Breast epithelium (tissue), 4 donors: ENCODE measurements at regions not wholly inside any gene's neighbourhood (a gene's known extent, or its start where the extent isn't known, plus 50 kb on each side); places are given as distances from the start of the nearest gene placed in this dataset.

Source experiments
- DNase-seq, 2 donors: peaks; one replicate each; pipeline ENCODE4 v3.0.0-alpha.2; 2019; ENCODE audit warnings: low spot score in 2 of 2
- H3K27ac ChIP-seq, 2 donors: fragments of 200-600 bp; sonication (generic) in 1 of 2; one replicate each; pipeline ENCODE4 v1.5.1; 2016 to 2019; ENCODE audit warnings: mild to moderate bottlenecking in 1 of 2
- H3K27me3 ChIP-seq, 2 donors: fragments of 200-600 bp; sonication (generic) in 1 of 2; one replicate each; pipeline versions ENCODE4 v1.5.1 to v1.6.0; 2017 to 2019; ENCODE audit warnings: control low read depth in 1 of 2, mild to moderate bottlenecking in 1 of 2
- H3K36me3 ChIP-seq: fragments of 200-600 bp; one replicate; pipeline ENCODE4 v1.5.1; 2019
- H3K4me1 ChIP-seq, 2 donors: fragments of 200-600 bp; sonication (generic); one replicate each; pipeline ENCODE4 v1.5.1; 2016 to 2019; ENCODE audit warnings: control low read depth in 1 of 2
- H3K4me3 ChIP-seq, 3 donors: fragments of 200-600 bp; sonication (generic); 1 replicate in 2 of 3; 2 replicates in 1 of 3; pipeline ENCODE4 v1.5.1; 2016 to 2019; ENCODE audit warnings: mild to moderate bottlenecking in 3 of 3, moderate library complexity in 2 of 3
- H3K9me3 ChIP-seq, 2 donors: fragments of 200-600 bp; sonication (generic) in 1 of 2; one replicate each; pipeline ENCODE4 v1.5.1; 2016 to 2019; ENCODE audit warnings: control low read depth in 1 of 2
- CTCF ChIP-seq, 3 donors: fragments of 450-650 bp; IDR thresholded peaks; one replicate each; pipeline ENCODE4 v1.5.1; 2016 to 2017; ENCODE audit warnings: antibody characterized with exemption in 3 of 3, mild to moderate bottlenecking in 3 of 3, moderate library complexity in 3 of 3
- POLR2A ChIP-seq: fragments of 450-650 bp; IDR thresholded peaks from one replicate; pipeline ENCODE4 v1.6.1; 2016; ENCODE audit warnings: antibody characterized with exemption, mild to moderate bottlenecking, moderate library complexity
- POLR2AphosphoS5 ChIP-seq, 3 donors: sonication (generic); formaldehyde crosslinking; IDR thresholded peaks; one replicate each; pipeline ENCODE4 v1.6.1; 2017; ENCODE audit warnings: antibody characterized with exemption in 3 of 3
- intact Hi-C: fragments of 100-400 bp; cut with DNase I; formaldehyde crosslinking; loops from one replicate; pipeline ENCODE4 v1.15.1; 2023; ENCODE audit warnings: low total_unique reads

- Histone ChIP-seq H3K27ac (no peak overlapping the region), H3K27me3 (no peaks in the 10 kb centered on the region), H3K4me1 (no peaks in the 10 kb centered on the region), H3K36me3 (no peaks in the 10 kb centered on the region), H3K9me3 (peaks cover 3 to 14% of the 10 kb centered on the region in 2 donors), H3K4me3 (no peak overlapping the region)
- TF ChIP-seq POLR2AphosphoS5 (IDR thresholded peaks at IDR 0.05) (no peak), POLR2A (no peak), CTCF (IDR thresholded peaks at IDR 0.05) (no peak)
- no peak for DNase-seq
- intact Hi-C loops, result no loop called here
Measured at GRCh38 chr10:4615042-4615441, 211.0 kb upstream of the AKR1E2 start.

GRCh38 chr10:4609251-4609650 is 216.8 kb upstream of the AKR1E2 start:
- H3K9me3 ChIP-seq, result no peaks in the 10 kb centered on the region
- H3K27me3 ChIP-seq, result no peaks in the 10 kb centered on the region
- no peaks in the 10 kb centered on the region for H3K36me3 ChIP-seq
- H3K4me3 ChIP-seq, result no peak overlapping the region
- no peak overlapping the region for H3K27ac ChIP-seq
- TF ChIP-seq POLR2A (no peak), POLR2AphosphoS5 (IDR thresholded peaks at IDR 0.05) (no peak), CTCF (IDR thresholded peaks at IDR 0.05) (no peak)
- no peak for DNase-seq
- H3K4me1 ChIP-seq, result no peaks in the 10 kb centered on the region
- intact Hi-C loops, result no loop called here

- intact Hi-C loops, result no loop called here
- DNase-seq, result no peak
Measured at GRCh38 chr10:4607681-4608080, 218.3 kb upstream of the AKR1E2 start.

GRCh38 chr10:4606856-4607636 is 219.0 kb upstream of the AKR1E2 start:
- Histone ChIP-seq H3K4me1 (no peaks in the 10 kb centered on the region), H3K36me3 (no peaks in the 10 kb centered on the region), H3K9me3 (no peaks in the 10 kb centered on the region), H3K27me3 (no peaks in the 10 kb centered on the region), H3K27ac (no peak overlapping the region), H3K4me3 (no peak overlapping the region)
- DNase-seq, result no peak
- intact Hi-C loops, result no loop called here
- TF ChIP-seq CTCF (IDR thresholded peaks at IDR 0.05) (no peak), POLR2AphosphoS5 (IDR thresholded peaks at IDR 0.05) (no peak), POLR2A (no peak)

More at GRCh38 chr10:4607681-4608080, 218.3 kb upstream of the AKR1E2 start:
- Histone ChIP-seq H3K27ac (no peak overlapping the region), H3K4me3 (no peak overlapping the region), H3K9me3 (no peaks in the 10 kb centered on the region), H3K36me3 (no peaks in the 10 kb centered on the region), H3K4me1 (no peaks in the 10 kb centered on the region), H3K27me3 (no peaks in the 10 kb centered on the region)
- TF ChIP-seq POLR2A, result no peak
- no peak for TF ChIP-seq POLR2AphosphoS5 (IDR thresholded peaks at IDR 0.05)
- TF ChIP-seq CTCF (IDR thresholded peaks at IDR 0.05), result no peak

- DNase-seq, result no peak
- H3K27me3 ChIP-seq, result no peaks in the 10 kb centered on the region
- TF ChIP-seq POLR2AphosphoS5 (IDR thresholded peaks at IDR 0.05) (no peak), POLR2A (no peak), CTCF (IDR thresholded peaks at IDR 0.05) (no peak)
- H3K27ac ChIP-seq, result peak overlapping the region in 1 of 2 donors; percentile 29
- H3K9me3 ChIP-seq, result no peaks in the 10 kb centered on the region
- intact Hi-C loops, result no loop called here
- no peak overlapping the region for H3K4me3 ChIP-seq
- no peaks in the 10 kb centered on the region for H3K4me1 ChIP-seq
- H3K36me3 ChIP-seq, result no peaks in the 10 kb centered on the region
Measured at GRCh38 chr10:4602764-4603491, 223.1 kb upstream of the AKR1E2 start.
